GM23248 (cell line): ENCODE measurements at regions not wholly inside any gene's neighbourhood (a gene's known extent, or its start where the extent isn't known, plus 50 kb on each side); places are given as distances from the start of the nearest gene placed in this dataset.

ENCODE experiments used
- EZH2 ChIP-seq: fragments of 200-600 bp; sonication (generic); IDR thresholded peaks from 2 replicates; pipeline ENCODE4 v1.6.1; 2018; ENCODE audit warnings: antibody characterized with exemption, mild to moderate bottlenecking; ENCODE audit not compliant: insufficient read depth, poor library complexity, severe bottlenecking
- EZH2phosphoT487 ChIP-seq: fragments of 200-600 bp; sonication (generic); IDR thresholded peaks from 2 replicates; pipeline ENCODE4 v1.6.1; 2018; ENCODE audit warnings: antibody characterized with exemption, moderate library complexity, mild to moderate bottlenecking, low read depth; ENCODE audit not compliant: insufficient read depth

- no peak for TF ChIP-seq EZH2
- no peak for TF ChIP-seq EZH2phosphoT487
These were observed 246.2 kb upstream of the TBL1XR1 start for GRCh38 chr3:177443469-177443868.
